GM18505 (cell line): ENCODE measurements at regions not wholly inside any gene's neighbourhood (a gene's known extent, or its start where the extent isn't known, plus 50 kb on each side); places are given as distances from the start of the nearest gene placed in this dataset.

Experiments
- ATAC-seq: cut with Tn5 transposase; IDR thresholded peaks from one replicate; pipeline ENCODE4 v1.9.1; 2021; ENCODE audit not compliant: unreplicated experiment
- POLR2A ChIP-seq: IDR thresholded peaks from 4 replicates; pipeline ENCODE4 v1.6.1; 2011; ENCODE audit warnings: borderline replicate concordance; ENCODE audit not compliant: insufficient read depth, insufficient read length; ENCODE audit errors: extremely low read depth

- no peak for TF ChIP-seq POLR2A
- no peak for ATAC-seq
These were observed 1530.9 kb upstream of the PABPC4L start for GRCh38 chr4:135732448-135732847.

DNA sequence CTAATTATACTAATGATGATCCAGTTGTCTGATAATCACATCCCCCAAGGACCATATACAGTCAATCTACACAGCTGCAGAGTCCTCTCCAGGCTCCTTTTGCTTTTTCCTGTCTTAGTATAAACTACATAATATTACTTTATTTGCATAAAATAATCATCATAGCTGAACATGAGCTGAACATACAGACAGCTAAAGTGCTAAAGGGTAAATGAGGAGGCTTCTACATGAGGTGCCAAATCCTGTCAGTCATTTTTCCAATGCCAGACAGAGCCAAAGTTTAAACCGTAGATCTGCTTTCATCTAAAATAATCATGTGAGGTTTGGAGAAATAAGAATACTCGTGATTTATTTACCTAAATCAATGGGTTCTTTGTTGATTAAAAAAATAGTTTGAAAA, 1530.1 kb upstream of the PABPC4L start:
- no peak for ATAC-seq
- TF ChIP-seq POLR2A = no peak

- ATAC-seq = no peak
These were observed 1522.8 kb upstream of the PABPC4L start for GRCh38 chr4:135724421-135724820.

GRCh38 chr4:135718019-135718418, 1516.4 kb upstream of the PABPC4L start:
- no peak for TF ChIP-seq POLR2A
- ATAC-seq = no peak

More at GRCh38 chr4:135724421-135724820, 1522.8 kb upstream of the PABPC4L start:
- TF ChIP-seq POLR2A = no peak

- ATAC-seq = no peak
- no peak for TF ChIP-seq POLR2A
These were observed 1503.8 kb upstream of the PABPC4L start for GRCh38 chr4:135705343-135705742.

- no peak for TF ChIP-seq POLR2A
- ATAC-seq = no peak
These were observed 1492.5 kb upstream of the PABPC4L start for GRCh38 chr4:135694066-135694465.

DNA sequence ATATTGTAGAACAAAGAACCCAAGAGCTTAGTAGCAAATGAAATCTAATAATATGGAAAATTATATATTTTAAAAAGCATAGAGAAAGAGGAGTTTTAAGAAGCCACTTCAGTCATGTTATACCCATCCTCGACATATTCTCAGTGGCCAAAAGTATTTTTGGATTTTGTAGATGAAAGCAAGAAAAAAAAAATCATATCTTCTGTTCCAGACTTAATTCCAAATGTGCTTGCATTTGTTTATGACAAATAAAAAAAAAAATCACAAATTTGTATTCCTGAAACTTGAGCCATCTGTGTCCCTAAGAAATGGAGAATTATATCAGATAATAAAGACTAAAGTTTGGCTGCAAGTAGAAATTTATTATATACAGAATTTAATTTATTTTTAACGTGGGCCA, 1482.4 kb upstream of the PABPC4L start:
- no peak for TF ChIP-seq POLR2A
- no peak for ATAC-seq

DNA sequence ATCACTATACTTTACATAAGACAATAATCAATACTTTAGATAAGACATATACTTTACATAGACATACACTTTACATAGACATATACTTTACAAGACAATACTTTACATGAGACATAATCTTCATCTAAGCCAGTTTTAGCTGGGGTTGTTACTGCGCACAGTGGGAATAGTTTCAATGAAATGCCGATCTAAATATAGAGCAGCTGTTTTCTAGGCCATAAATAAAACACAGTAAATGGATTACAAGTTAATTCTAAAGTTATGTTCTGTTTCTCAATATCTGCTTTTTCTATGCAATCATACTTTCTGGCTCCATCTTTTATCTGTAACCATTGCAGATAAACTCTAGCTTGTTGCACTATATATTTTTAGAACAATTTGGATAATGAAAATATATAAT, 1470.6 kb upstream of the PABPC4L start:
- no peak for TF ChIP-seq POLR2A
- ATAC-seq = no peak

DNA sequence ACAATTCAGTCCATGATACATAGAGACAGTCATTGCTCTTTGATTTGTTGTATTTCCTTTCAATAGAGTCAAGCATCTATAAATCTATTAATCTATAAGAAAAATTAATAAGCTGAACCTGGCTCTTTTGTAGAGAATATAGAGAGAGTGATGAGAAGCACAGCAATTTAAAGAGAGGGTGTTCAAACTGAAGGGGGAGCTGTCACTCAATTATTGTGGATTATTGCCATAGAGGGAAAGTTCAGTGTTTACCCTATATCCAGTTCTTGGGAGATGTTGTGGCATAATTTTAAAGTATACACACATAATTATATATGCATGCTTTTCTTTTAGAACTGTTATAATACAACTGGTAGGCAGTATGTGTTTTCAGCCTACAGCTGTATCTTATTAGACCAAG, 1469.0 kb upstream of the PABPC4L start:
- no peak for TF ChIP-seq POLR2A

More for the DNA sequence above, 1469.0 kb upstream of the PABPC4L start:
- ATAC-seq = no peak
